Fibroblast of skin of left biceps (primary cell): ENCODE measurements at regions not wholly inside any gene's neighbourhood (a gene's known extent, or its start where the extent isn't known, plus 50 kb on each side); places are given as distances from the start of the nearest gene placed in this dataset.

Experiments
- DNase-seq, 2 experiments: peaks; one replicate each; pipeline ENCODE4 v3.0.0-alpha.2; 2013; ENCODE audit warnings: low read depth in 2 of 2

DNA sequence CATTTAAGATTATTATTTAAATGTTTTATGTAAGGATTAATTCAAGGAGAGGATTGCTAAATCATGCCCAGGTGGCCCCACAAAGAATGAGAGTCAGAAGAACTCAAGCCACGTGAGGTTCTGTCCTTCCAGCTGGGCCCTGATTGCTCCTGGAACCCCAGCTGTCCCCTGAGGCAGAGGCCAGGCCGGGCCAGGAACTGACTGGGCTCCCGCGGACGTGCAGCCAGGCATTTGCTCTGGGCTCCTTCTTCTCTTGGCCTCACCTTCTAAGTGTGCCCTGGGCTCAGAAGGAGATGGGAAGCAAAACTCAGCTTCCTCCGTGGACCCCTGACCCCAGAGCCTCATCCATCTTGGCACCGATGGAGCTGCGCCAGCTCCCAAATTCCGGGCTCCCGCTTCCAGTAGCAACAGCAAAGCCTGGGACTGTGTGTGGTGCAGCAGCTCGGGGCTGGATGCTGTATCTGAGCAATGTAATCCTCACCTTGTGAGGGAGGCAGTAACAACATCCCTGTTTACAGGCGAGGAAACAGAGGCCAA, 250.6 kb upstream of the PPP2R2D start:
- DNase-seq: no peak

DNA sequence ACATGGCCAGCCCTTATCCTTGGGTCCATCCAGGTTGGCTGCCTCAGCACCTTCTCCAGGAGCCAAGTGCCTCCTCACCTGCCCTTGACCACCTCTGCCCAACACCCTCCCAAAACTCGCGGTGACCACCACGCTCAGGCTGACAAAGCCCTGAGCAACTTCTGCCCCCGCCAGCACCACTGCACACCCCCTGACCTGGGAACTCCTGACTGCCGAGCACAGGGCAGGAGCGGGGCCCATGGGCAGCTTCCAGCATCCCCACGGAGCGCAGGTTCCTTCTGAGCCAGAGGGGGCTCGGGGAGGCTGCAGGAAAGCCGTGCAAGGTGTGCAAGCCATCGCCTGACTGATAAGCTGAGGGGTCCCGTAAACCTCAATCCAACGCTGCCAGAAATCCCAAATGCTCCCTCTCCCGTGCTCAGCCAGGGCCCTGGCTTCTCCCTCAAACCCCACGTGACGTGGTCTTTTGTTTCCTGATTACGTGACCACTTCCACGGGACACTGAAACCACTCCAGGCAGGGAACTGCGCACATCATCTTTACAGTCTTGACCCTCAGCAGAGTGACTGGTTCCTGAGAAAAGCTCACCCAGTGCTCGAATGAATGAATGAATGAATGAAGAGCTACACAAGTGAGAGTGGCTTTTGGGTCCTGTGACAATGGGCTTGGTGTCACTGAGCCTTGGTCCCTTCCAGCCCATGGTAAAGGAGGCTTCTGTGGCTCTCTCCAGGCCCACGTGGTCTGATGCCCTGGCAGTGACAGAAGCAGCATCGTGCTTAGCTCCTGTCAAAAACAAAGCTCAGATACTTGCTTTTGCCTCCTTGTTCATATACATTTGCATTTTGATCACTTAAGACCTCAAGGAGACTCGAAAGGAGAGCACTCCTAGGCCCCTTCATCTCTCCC, 249.8 kb upstream of the PPP2R2D start:
- no peak for DNase-seq

DNA sequence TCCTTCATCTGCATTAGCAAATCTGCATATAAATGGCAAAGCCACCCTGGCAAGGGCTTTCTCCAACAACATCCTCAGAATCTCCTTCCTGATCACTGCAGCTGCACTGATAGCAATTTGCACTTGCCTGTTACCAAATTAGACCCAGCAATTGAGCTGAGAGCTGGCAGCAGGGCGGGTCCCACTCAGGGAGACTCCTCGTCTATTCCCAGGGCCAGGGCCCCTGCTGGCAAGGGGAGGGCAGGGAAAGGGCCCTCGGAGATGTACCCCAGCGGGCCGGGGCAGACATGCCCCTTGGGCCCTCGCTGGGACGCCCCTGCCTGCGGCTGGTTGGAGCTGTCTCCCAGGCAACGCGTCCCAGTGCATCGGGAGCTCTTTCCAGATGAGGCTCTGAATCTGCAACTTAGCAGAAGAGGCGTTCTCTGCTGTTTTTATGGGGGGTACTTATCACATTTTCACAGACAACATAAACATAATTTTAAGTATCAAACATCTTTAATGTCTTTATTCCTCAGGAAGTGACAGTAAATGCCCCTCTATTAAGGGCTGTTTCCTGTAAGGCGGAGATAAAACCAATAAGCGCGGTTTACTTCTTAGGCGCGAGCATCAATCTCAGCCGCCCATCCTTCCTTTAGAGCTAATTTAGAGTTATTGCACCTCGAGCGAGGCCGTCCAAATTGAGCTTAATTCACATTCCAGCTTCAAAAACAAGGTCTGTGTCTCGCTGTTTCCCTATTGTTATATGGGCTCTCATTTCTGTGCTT, 249.0 kb upstream of the PPP2R2D start:
- DNase-seq: no peak

DNA sequence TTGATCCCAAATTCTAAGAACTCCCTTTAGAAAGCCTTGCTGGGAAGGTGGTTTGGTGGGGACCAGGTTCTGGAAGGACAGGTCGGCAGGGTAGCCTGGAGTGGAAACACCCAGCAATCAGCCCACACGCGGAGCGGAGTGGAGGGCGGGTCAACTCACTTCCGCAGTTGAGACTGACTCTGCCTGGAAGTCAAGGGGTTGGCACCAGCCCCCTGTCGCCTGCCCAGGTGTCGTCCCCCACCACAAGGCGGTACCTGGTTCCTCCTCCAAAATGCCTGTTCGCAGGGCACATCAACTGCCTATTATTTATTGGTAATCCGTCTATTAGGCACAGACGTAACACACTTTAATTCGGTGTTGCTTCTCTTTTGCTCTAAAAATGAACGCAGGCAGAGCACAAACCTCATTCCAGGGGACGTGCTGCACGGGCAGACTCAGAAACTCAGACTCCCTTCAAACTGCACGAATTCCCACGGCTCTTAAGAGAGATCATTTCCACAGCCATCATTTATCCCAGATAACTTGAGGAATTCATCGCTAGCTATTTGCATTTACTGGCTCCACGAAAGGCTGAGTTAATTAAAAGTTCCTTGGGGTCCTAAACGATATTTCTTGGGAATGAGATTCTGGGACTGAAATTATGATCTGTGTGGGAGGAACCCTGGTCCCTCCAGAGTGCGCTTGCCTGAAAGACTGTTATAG, 248.2 kb upstream of the PPP2R2D start:
- no peak for DNase-seq

DNA sequence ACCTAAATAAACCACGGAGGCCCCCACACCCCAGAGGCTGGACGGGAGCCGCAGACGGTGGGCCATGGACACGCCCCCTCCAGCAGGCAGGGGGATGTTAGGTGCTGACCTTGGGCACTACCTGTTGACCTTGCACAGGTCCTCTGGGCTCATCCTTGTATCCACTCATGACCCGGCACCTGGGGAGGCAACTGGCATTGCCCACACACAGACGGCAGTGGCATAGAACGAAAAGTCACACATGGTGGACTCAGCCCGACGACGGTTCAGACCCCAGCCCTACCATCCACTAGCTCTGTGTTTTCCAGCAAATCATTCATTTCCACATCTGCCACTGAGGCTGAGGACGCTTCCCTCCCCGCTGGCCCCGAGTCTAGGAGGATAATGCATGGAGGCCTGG, 247.7 kb upstream of the PPP2R2D start:
- no peak for DNase-seq

DNA sequence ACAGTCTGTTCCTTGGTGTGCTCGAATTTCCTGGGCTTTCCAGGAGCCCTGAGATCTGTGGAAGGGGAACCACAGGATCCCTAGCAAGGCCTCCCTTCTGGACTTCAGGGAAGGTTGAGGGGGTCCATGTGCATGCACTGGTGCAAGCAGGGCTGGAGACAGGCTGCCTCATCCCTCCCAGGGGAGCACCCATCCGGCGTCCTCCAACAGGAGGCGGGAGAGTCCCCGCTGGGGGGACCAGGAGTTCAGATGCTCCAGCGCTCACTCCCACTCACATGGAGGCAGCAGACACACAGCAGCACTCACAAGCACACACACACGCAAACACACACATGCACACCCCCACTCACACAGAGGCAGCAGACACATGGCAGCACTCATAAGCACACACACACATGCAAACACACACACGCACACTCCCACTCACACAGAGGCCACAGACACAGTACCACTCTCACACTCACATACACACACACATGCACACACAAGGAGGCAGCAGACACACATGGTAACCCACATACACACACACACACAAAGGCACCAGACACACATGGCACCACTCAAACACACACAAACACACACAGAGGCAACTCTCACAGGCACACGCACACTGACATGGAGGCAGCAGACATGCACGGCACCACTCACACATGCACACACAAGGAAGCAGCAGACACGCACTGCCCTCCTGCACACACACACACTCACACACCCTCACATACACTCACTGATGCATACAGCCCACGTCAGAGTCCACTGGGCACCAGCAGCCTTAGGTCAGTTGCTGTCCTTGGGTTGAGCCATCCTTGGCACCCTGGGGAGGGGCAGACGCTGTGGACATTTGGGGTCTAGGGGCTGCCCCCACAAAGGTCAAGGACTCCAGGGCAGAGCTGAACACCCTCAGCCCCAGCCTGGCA, 247.0 kb upstream of the PPP2R2D start:
- DNase-seq: no peak

DNA sequence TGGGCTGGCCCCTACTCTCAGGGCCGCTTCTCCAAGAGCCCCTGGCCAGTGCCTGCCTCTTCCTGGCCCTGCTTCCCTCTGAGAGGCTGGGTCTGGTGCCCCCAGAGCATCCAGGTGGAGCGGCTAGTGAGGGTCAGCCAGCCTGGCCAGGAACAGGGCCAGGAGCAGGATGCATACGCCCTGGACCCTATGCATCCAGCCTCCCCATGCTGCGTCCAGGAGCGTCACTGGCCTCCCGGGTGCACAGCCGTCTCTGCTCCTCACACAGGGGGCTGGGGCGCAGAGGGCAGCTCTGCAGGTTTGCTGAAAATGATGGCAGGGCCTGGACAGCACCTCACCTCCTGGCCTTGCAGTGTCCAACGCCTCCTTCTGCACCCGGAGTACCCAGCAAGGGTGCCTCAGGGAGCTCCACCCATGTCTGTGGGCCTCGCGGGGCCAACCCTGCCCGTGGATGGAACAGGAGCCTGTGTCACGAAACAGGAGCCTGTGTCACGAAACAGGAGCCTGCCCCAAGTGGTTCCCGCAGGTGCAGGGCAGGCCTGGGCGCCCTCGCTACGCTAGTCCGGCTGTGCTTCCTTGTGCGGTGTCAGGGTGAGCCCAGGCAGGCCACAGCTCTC, 246.2 kb upstream of the PPP2R2D start:
- no peak for DNase-seq

DNA sequence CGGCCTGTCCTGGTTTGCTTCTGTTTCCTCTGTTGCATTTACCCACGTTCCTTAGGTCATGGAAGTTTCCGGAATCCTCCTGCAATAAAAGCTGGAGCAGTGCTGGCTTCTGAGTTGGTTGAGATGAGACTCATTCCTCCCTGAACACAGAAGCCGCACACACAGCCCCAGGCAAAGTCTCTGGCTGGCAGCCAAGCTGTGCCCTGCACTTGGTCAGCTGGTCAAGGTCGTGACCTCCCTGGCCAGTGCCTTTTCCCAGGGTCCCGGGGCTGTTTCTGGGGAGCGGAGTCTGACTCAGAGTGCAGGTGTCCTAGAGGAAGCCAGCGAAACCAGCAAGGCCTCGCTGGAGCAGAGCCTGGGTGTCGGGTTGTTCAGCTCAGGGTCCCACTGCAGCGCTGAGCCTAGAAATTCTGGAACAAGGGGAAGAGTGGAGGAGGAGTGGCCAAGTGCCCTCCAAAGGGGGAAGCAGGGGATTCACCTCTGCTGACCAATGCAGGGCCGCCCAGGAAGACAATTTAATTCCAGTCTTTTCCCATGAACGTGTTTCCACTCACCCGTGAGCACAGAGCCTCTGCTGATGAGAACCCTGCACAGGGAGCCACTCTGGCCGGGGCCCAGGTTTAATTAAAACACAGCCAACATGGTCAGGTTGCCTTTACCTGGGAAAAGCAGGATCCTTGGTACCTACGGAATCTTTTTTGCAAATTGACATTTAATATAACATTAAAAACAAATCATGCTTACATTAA, 245.5 kb upstream of the PPP2R2D start:
- DNase-seq: no peak

DNA sequence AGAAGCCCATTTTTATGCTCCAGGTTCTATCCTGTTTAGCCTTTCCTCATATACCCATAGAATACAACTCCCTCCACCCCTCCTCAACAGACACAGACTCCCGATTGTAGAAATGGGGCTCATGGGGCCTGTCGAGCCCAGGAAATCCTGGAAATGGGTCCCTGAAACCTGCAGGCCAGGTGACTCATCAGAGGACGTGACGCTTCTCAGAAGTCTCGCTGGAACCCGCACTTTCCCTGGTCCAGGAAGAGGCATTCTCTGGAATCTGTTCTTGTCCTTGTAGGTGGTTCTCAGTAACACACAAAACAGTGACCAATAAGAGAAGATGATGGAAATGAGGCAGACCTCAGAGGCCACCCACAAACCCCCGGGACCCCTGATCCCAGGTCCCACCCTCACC, 244.8 kb upstream of the PPP2R2D start:
- DNase-seq: no peak

DNA sequence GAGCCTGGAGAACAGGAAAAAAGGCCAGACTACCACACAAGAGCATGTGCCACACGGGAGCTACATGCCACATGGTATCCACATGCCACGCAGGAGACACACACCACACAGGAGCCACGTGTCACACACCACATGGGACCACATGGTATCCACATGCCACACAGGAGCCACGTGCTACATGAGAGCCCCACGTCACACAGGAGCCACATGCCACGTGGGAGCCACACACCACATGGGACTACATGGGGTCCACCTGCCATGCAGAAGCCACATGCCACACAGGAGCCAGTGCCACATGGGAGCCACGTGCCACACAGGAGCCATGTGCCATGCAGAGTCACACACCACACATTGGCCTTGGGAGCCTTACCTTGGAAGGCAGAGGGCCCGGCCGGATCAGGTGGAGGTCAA, 244.4 kb upstream of the PPP2R2D start:
- DNase-seq: no peak

DNA sequence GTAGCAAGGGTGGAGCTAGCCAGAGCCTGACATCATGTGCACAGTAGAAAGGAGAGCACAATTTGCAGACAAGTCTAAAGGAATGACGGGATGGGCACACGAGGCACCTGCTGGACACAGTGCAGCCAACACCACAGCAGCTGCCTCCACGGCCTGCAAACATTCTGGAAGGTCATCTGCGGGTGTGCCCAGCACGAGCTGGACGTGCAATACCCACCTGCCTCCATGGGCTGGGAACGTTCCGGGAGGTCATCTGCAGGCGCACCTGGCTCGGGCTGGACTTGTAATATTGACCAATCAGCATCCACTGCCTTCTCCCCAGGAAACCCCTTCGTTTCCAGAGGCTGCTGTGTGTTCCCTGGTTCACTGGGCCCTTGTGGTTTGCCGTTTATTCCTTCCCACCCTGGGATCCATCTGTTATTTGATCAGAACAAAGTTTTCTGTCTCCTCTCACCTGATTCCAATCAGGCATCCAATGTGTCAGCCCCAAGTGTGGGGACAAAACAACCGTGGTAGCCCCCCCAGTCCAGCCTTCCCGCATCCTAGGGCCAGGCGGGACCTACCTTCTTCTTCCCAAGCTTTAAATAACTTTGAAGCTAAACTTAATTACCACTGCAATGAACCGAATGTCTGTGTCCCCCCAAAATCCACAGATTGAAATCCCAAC, 243.4 kb upstream of the PPP2R2D start:
- no peak for DNase-seq

DNA sequence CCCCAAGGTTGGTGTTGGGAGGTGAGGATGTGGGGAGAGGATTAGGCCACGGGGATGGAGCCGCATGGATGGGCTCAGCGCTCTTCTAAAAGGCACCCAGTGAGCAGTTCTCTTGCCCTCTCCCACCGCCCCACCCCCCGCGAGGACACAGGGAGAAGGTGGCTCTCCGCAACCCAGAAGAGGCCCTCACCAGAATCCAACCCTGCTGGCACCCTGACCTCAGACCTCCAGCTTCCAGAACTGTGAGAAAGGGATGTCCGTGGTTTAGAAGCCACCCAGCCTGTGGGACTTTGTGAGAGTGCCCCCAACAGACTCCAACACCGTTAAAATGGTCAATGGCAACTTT, 242.8 kb upstream of the PPP2R2D start:
- no peak for DNase-seq

DNA sequence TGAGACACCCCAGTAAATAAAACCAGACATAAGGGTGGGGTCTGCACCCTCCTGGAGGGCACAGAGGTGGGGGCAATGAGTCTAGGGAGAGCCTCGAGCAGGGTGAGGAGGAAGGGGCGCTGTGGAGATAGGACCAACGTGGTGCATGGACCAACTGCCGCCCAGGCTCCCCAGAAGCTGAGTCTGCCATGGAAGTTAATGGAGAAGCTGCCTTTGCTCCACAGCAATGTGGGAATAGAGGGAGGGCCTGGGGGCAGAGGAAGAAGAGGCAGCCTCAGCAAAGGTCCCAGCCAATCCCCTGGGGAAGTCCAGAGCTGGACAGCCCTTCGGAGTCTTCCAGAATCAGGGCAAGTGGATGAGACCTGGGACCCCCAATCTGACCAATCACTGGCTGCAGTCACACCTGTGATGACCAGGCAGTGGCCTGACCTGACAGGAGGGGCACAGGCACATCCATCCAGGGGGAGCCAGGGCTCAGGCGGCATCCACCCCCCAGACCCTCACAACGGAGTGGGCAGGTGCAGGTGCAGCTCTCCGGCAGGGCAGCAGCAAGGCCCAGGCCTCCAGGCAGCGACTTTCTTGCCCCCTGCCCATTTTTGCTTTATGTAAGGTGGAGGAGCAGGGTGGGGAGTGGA, 242.2 kb upstream of the PPP2R2D start:
- no peak for DNase-seq

DNA sequence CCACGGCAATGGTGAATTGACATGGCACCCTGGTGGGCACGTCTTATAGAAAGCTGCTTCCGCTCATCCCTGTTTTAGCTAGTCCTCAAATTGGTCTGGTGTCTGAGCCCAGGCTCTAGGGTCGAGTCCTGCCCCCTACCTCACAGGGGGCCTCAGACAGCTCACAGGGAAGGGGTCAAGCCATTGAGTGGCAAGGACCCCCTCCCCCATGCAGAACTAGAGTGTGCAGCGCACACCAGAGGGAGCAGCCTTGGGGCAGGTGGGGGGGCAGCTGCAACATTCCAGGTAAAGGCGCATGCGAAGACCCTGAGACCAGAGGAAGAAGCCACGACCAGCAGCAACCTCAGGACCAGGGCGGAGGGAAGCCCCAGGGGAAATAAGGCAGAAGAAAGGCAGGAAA, 240.4 kb upstream of the PPP2R2D start:
- DNase-seq: no peak

DNA sequence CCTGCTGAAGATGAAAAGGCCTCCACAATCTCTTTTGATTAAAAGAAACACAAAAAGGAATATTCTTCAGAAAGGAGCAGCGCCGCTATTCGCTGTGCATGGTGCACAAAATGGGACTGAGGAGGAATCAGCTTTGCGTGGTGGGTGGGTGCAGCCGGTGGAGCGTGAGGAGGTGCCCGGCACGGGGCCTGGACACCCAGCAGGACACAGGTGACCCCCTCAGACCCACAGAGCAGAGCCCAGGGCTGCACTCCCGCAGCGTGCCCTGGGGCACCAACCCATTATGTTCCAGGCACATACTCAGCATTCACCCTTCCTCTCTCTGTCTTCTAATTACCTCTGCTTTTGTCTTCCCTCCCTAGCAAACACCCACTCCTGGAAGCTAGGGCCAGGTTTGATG, 238.0 kb upstream of the PPP2R2D start:
- DNase-seq: no peak

DNA sequence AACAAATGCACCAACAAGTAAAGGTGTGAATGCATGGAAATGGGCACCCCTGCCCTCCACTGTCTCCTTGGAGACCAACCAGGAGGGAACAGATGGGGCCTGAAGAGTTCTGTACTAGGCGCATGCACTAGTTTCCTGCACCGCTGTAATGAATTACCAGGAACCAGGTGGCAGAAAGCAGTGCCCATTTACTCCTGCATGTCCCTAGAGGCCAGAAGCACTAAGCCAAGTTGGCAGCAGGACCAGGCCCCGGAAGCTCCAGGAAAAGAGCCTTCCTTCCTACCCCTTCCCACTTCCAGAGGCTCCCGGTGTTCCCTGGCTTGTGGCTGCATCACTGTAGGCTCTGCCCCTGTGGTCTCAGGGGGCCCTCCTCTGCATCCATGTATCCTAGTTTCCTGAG, 237.5 kb upstream of the PPP2R2D start:
- DNase-seq: no peak

DNA sequence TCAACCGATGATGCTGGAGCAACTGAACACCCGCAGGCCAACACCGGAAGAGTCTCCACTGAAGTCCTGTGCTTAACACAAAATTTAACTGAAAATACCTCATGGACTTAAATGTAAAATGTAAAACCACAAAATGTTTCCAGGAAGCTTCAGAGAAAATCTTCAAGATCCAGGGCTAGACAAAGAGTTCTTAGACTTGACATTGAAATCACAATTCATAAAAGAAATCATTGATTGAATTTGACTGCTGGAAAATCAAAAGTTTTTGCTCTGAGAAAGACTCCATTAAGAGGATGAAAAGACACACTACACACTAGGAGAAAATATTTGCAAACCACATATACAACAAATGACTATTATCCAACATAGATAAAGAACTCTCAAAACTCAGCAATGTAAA, 234.7 kb upstream of the PPP2R2D start:
- DNase-seq: no peak

DNA sequence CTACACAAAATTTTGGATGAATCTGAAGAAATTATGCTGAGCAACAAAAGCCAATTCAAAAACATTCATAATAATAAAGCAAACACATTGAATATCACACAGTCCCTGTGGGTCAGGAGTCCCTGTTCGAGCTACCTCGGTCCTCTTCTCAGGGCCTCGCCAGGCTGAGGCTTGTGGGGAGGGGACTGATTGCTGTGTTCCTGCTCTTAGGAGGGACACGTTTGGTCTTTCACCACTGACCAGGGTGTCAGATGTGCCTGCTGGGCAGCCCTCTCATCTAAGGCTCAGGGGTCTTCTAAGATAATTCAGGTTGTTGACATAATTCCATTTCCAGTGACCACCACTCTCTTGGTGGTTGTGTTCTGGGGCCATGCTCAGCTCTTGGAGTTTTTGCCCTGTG, 233.8 kb upstream of the PPP2R2D start:
- DNase-seq: no peak

DNA sequence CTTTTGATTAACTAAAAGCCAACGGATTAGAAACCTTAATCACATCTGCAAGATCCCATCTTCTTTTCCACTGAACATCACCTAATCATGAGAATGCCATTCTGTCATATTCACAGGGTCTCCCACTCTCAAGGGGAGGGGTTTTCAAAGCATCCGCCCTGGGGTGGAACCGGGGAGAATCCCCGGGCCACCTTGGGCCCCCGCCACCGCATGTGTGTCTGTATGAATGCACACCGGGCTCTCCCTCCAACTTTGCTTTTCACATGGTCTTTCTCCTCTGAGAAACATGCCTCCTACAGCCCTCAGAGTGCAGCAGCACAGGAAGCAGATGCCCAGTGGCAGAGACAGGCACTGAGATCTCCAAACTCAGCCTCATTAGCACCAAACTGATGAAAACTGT, 233.2 kb upstream of the PPP2R2D start:
- no peak for DNase-seq
